K562 (cell line): ENCODE measurements at regions not wholly inside any gene's neighbourhood (a gene's known extent, or its start where the extent isn't known, plus 50 kb on each side); places are given as distances from the start of the nearest gene placed in this dataset.

Source experiments
- BCLAF1 ChIP-seq, 2 experiments: fragments of 450-650 bp in 1 of 2; IDR thresholded peaks; 2 replicates each; pipeline ENCODE4 v1.6.1; 2011 to 2017; ENCODE audit warnings: low read depth in 2 of 2, antibody characterized with exemption in 1 of 2, borderline replicate concordance in 1 of 2, low read length in 1 of 2, mild to moderate bottlenecking in 1 of 2, mixed read lengths in 1 of 2; ENCODE audit not compliant: control insufficient read depth in 1 of 2
- CTCF ChIP-seq, 3 experiments: IDR thresholded peaks in 2 of 3; conservative IDR thresholded peaks in 1 of 3; 2 replicates each; pipeline ENCODE4 v1.5.1; 2011 to 2012; ENCODE audit warnings: low read length in 3 of 3, mild to moderate bottlenecking in 3 of 3, control low read depth in 2 of 3, improper control_type of control experiment in 1 of 3, inconsistent platforms in 1 of 3, low read depth in 1 of 3, mixed read lengths in 1 of 3, moderate library complexity in 1 of 3; ENCODE audit not compliant: insufficient read depth in 2 of 3
- DPF2 ChIP-seq: fragments of 450-650 bp; IDR thresholded peaks from 2 replicates; pipeline ENCODE4 v1.6.1; 2016
- E4F1 ChIP-seq: fragments of 250-450 bp; sonication (Bioruptor Pico); IDR thresholded peaks from 2 replicates; pipeline ENCODE4 v1.5.0; 2021; ENCODE audit warnings: mild to moderate bottlenecking, borderline replicate concordance
- POLR2A ChIP-seq: fragments of 450-650 bp; conservative IDR thresholded peaks from 2 replicates; pipeline ENCODE4 v1.6.1; 2016
- SMAD3 ChIP-seq: fragments of 450-650 bp; formaldehyde crosslinking; conservative IDR thresholded peaks from 2 replicates; pipeline ENCODE4 v1.4.0; 2020; ENCODE audit warnings: mild to moderate bottlenecking
- SMARCC2 ChIP-seq: fragments of 450-650 bp; IDR thresholded peaks from 2 replicates; pipeline ENCODE4 v1.6.1; 2017; ENCODE audit warnings: antibody characterized with exemption, moderate library complexity, mild to moderate bottlenecking, low read depth
- SMARCE1 ChIP-seq: fragments of 450-650 bp; IDR thresholded peaks from 2 replicates; pipeline ENCODE4 v1.7.1; 2016; ENCODE audit warnings: mild to moderate bottlenecking
- TAL1 ChIP-seq: fragments of 450-650 bp; IDR thresholded peaks from 2 replicates; pipeline ENCODE4 v1.6.1; 2016; ENCODE audit warnings: mild to moderate bottlenecking
- ZNF695 ChIP-seq: fragments of 450-650 bp; formaldehyde crosslinking; IDR thresholded peaks from 2 replicates; pipeline ENCODE4 v1.4.0; 2020; ENCODE audit warnings: mild to moderate bottlenecking, moderate library complexity

GRCh38 chrX:131646106-131646505, 102.2 kb downstream of the OR13H1 start:
- TF ChIP-seq E4F1 (CRISPR knock-in tag) = no peak
- TF ChIP-seq CTCF (IDR thresholded peaks at IDR 0.05 in 2 of 3, conservative IDR thresholded peaks at IDR 0.05 in 1 of 3; ENCODE audit: insufficient read depth in 2 of 3, low read depth in 1 of 3, low read length in 3 of 3) = no peak
- no peak for TF ChIP-seq DPF2
- TF ChIP-seq BCLAF1 (IDR thresholded peaks at IDR 0.05; ENCODE audit: borderline replicate concordance in 1 of 2, control insufficient read depth in 1 of 2, low read depth in 2 of 2, low read length in 1 of 2) = no peak
- TF ChIP-seq POLR2A = no peak
- no peak for TF ChIP-seq ZNF695 (CRISPR knock-in tag)
- no peak for TF ChIP-seq SMARCE1
- TF ChIP-seq TAL1 = no peak
- no peak for TF ChIP-seq SMAD3
- TF ChIP-seq SMARCC2 = no peak
